ENCODE measurements at regions not wholly inside any gene's neighbourhood (a gene's known extent, or its start where the extent isn't known, plus 50 kb on each side); places are given as distances from the start of the nearest gene placed in this dataset.

GRCh38 chr3:152550284-152550683 lies 281.6 kb downstream of the MBNL1 start:
- DNase-seq: no peak
- no peaks in the 10 kb centered on the region; the same call in 1 of the 2 replicates for H3K9me3 ChIP-seq
- H3K36me3 ChIP-seq: no peaks in the 10 kb centered on the region
- no peaks in the 10 kb centered on the region; the same call in 1 of the 2 replicates for H3K4me1 ChIP-seq
- TF ChIP-seq CTCF (IDR thresholded peaks at IDR 0.05; ENCODE audit: low read depth, low read length): no peak
- no peak overlapping the region for H3K4me3 ChIP-seq (ENCODE audit: low read depth, low read length)
- H3K27me3 ChIP-seq: no peaks in the 10 kb centered on the region; the same call in 1 of the 2 replicates

GRCh38 chr3:152554980-152555379 lies 280.0 kb upstream of the P2RY1 start:
- H3K9me3 ChIP-seq: no peaks in the 10 kb centered on the region
- no peak for TF ChIP-seq CTCF (IDR thresholded peaks at IDR 0.05; ENCODE audit: low read depth, low read length)
- H3K4me1 ChIP-seq: no peaks in the 10 kb centered on the region
- H3K4me3 ChIP-seq (ENCODE audit: low read depth, low read length): no peak overlapping the region
- no peaks in the 10 kb centered on the region; the same call in 1 of the 2 replicates for H3K27me3 ChIP-seq
- no peaks in the 10 kb centered on the region for H3K36me3 ChIP-seq
- no peak for DNase-seq

- H3K36me3 ChIP-seq: no peaks in the 10 kb centered on the region
- H3K27me3 ChIP-seq: no peaks in the 10 kb centered on the region; the same call in 1 of the 2 replicates
- no peak for TF ChIP-seq CTCF (IDR thresholded peaks at IDR 0.05; ENCODE audit: low read depth, low read length)
- no peaks in the 10 kb centered on the region for H3K9me3 ChIP-seq
- no peak for DNase-seq
- no peaks in the 10 kb centered on the region for H3K4me1 ChIP-seq
- no peak overlapping the region for H3K4me3 ChIP-seq (ENCODE audit: low read depth, low read length)
Observed at GRCh38 chr3:152555666-152556291, 279.2 kb upstream of the P2RY1 start.

GRCh38 chr3:152556731-152557254 lies 278.1 kb upstream of the P2RY1 start:
- H3K4me3 ChIP-seq (ENCODE audit: low read depth, low read length): no peak overlapping the region
- H3K9me3 ChIP-seq: no peaks in the 10 kb centered on the region
- H3K36me3 ChIP-seq: no peaks in the 10 kb centered on the region
- no peak for DNase-seq
- no peaks in the 10 kb centered on the region; the same call in 1 of the 2 replicates for H3K27me3 ChIP-seq
- no peak for TF ChIP-seq CTCF (IDR thresholded peaks at IDR 0.05; ENCODE audit: low read depth, low read length)
- H3K4me1 ChIP-seq: no peaks in the 10 kb centered on the region

- no peak for DNase-seq
- Histone ChIP-seq H3K36me3 (no peaks in the 10 kb centered on the region), H3K27me3 (no peaks in the 10 kb centered on the region), H3K9me3 (no peaks in the 10 kb centered on the region), H3K4me3 (ENCODE audit: low read depth, low read length) (no peak overlapping the region), H3K4me1 (no peaks in the 10 kb centered on the region)
- no peak for TF ChIP-seq CTCF (IDR thresholded peaks at IDR 0.05; ENCODE audit: low read depth, low read length)
Observed at GRCh38 chr3:152557302-152557999, 277.5 kb upstream of the P2RY1 start.

- Histone ChIP-seq H3K4me1 (no peaks in the 10 kb centered on the region), H3K36me3 (no peaks in the 10 kb centered on the region), H3K9me3 (no peaks in the 10 kb centered on the region), H3K4me3 (ENCODE audit: low read depth, low read length) (no peak overlapping the region), H3K27me3 (no peaks in the 10 kb centered on the region)
- no peak for DNase-seq
- TF ChIP-seq CTCF (IDR thresholded peaks at IDR 0.05; ENCODE audit: low read depth, low read length): no peak
Observed at GRCh38 chr3:152558386-152558785, 276.5 kb upstream of the P2RY1 start.
